ENCODE measurements at regions not wholly inside any gene's neighbourhood (a gene's known extent, or its start where the extent isn't known, plus 50 kb on each side); places are given as distances from the start of the nearest gene placed in this dataset.
"Not testable (repeated sequence)": the region's sequence is repeated elsewhere in the genome, so short reads cannot be mapped to it uniquely, and the experiment has no call there.

DNA sequence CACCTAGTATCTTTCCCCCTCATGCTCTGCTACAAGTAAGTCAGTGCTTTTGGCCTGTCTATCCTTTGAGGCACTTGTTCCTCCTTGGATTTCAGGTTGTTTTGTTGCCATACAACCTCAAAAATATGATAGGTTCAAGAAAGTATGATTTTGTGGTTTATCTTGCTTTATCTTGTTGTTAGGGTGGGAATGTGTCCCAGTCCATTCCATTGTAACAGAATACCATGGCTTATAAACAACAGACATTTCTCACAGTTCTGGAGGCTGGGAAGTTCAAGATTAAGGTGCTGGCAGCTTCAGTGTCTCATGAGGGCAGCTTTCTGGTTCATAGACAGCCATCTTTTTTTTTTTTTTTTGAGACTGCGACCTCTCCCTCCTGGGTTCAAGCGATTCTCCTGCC lies 72.1 kb downstream of the TMEM270 start:
- Histone ChIP-seq H3K36me3 (ENCODE audit: control insufficient read depth, insufficient read depth, low read length) (no peaks in the 10 kb centered on the region), H3K4me3 (ENCODE audit: low read depth, low read length) (no peak overlapping the region), H3K9me3 (ENCODE audit: control insufficient read depth in 2 of 2, low read length in 2 of 2) (no peaks in the 10 kb centered on the region), H3K27me3 (ENCODE audit: control insufficient read depth, insufficient read depth, low read length) (no peaks in the 10 kb centered on the region), H3K4me1 (ENCODE audit: control insufficient read depth, insufficient read depth, low read length, poor library complexity, severe bottlenecking) (no peaks in the 10 kb centered on the region), H3K27ac (ENCODE audit: insufficient read depth, low read length, poor library complexity, severe bottlenecking) (no peak overlapping the region)
- Mint-ChIP-seq H3K27me3 (peaks cover 17% of the 10 kb centered on the region), H3K36me3 (no peaks in the 10 kb centered on the region), H3K4me1 (no peaks in the 10 kb centered on the region), H3K4me3 (no peak overlapping the region), H3K9me3 (peaks cover 0 to 1% (median 0%) of the 10 kb centered on the region in 7 donors), H3K27ac (no peak overlapping the region)
- DNase-seq = no peak
- no peak for ATAC-seq (ENCODE audit: low read depth in 2 of 2)

DNA sequence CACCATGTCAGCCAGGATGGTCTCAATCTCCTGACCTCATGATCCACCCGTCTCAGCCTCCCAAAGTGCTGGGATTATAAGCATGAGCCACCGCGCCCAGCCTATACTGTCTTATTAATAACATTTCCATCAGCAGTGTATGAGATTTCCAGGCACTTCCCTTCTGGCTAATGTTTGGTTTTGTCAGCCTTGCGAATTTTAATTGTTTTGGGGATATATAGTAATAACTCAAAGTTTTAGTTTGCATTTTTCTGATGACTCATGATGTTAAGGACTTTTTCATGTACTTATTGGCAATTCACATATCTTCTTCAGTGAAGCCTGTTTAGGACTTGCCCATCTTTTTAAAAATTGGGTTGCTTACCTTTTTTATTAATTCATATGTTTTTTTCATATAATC lies 76.0 kb downstream of the TMEM270 start:
- ATAC-seq (ENCODE audit: low read depth in 2 of 2) = no peak
- H3K27ac Mint-ChIP-seq = no peak overlapping the region

DNA sequence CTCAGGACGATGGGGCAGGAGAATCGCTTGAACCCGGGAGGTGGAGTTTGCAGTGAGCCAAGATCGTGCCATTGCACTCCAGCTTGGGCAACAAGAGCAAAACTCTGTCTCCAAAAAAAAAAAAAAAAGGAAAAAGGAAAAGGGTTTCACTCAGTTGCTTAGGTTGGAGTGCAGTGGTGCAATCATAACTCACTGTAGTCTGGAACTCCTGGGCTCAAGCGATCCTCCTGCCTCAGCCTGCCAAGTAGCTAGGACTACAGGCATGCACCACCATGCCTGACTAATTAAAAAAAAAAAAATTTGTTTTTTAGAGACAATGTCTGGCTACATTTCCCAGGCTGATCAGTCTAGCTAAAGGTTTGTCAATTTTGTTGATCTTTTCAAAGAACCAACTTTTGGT lies 76.7 kb downstream of the TMEM270 start:
- not testable (repeated sequence) for H3K27me3 ChIP-seq (ENCODE audit: control insufficient read depth, insufficient read depth, low read length); H3K4me1 ChIP-seq (ENCODE audit: control insufficient read depth, insufficient read depth, low read length, poor library complexity, severe bottlenecking); H3K27ac Mint-ChIP-seq; H3K27ac ChIP-seq (ENCODE audit: insufficient read depth, low read length, poor library complexity, severe bottlenecking); H3K4me3 Mint-ChIP-seq; H3K4me3 ChIP-seq (ENCODE audit: low read depth, low read length); H3K36me3 ChIP-seq (ENCODE audit: control insufficient read depth, insufficient read depth, low read length); ATAC-seq (ENCODE audit: low read depth in 2 of 2); H3K4me1 Mint-ChIP-seq; H3K36me3 Mint-ChIP-seq; DNase-seq
- peaks cover 0 to 16% (median 8%) of the 10 kb centered on the region in 7 donors for H3K9me3 Mint-ChIP-seq
- H3K9me3 ChIP-seq (ENCODE audit: control insufficient read depth in 2 of 2, low read length in 2 of 2) = peaks cover 9 to 11% of the 10 kb centered on the region in 2 experiments
- peaks cover 22% of the 10 kb centered on the region for H3K27me3 Mint-ChIP-seq

More for the DNA sequence above, 76.0 kb downstream of the TMEM270 start:
- peaks cover 9 to 11% of the 10 kb centered on the region in 2 experiments for H3K9me3 ChIP-seq (ENCODE audit: control insufficient read depth in 2 of 2, low read length in 2 of 2)
- no peaks in the 10 kb centered on the region for H3K36me3 ChIP-seq (ENCODE audit: control insufficient read depth, insufficient read depth, low read length)
- no peak for DNase-seq
- no peaks in the 10 kb centered on the region for H3K27me3 ChIP-seq (ENCODE audit: control insufficient read depth, insufficient read depth, low read length)
- Mint-ChIP-seq H3K9me3 (peaks cover 0 to 16% (median 8%) of the 10 kb centered on the region in 7 donors), H3K36me3 (no peaks in the 10 kb centered on the region), H3K4me1 (no peaks in the 10 kb centered on the region), H3K27me3 (peaks cover 23% of the 10 kb centered on the region), H3K4me3 (no peak overlapping the region)
- no peaks in the 10 kb centered on the region for H3K4me1 ChIP-seq (ENCODE audit: control insufficient read depth, insufficient read depth, low read length, poor library complexity, severe bottlenecking)
- H3K4me3 ChIP-seq (ENCODE audit: low read depth, low read length) = no peak overlapping the region
- H3K27ac ChIP-seq (ENCODE audit: insufficient read depth, low read length, poor library complexity, severe bottlenecking) = no peak overlapping the region

DNA sequence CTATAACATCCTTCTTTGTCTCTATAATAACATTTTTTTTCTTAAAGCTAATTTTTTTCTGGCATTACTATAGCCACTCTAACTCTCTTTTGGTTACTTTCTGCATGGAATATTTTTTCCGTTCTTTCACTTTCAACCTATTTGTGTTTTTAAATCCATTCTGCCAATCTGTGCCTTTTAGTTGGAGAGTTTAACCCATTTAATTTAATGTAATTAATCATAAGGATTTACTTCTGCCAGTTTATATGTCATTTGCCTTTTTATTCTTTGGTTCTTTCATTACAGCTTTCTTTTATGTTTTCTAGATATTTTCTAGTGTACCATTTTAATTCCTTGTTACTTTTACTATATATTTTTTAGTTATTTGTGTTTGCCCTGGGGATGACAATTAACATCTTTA lies 78.6 kb downstream of the TMEM270 start:
- no peaks in the 10 kb centered on the region for H3K4me1 ChIP-seq (ENCODE audit: control insufficient read depth, insufficient read depth, low read length, poor library complexity, severe bottlenecking)
- no peak overlapping the region for H3K4me3 Mint-ChIP-seq
- no peak for DNase-seq
- H3K4me1 Mint-ChIP-seq = no peaks in the 10 kb centered on the region
- H3K27ac ChIP-seq (ENCODE audit: insufficient read depth, low read length, poor library complexity, severe bottlenecking) = no peak overlapping the region
- H3K36me3 Mint-ChIP-seq = no peaks in the 10 kb centered on the region
- H3K4me3 ChIP-seq (ENCODE audit: low read depth, low read length) = no peak overlapping the region
- peaks cover 22% of the 10 kb centered on the region for H3K27me3 Mint-ChIP-seq
- H3K9me3 ChIP-seq (ENCODE audit: control insufficient read depth in 2 of 2, low read length in 2 of 2) = peaks cover 9 to 11% of the 10 kb centered on the region in 2 experiments
- no peaks in the 10 kb centered on the region for H3K36me3 ChIP-seq (ENCODE audit: control insufficient read depth, insufficient read depth, low read length)
- H3K27ac Mint-ChIP-seq = no peak overlapping the region
- ATAC-seq (ENCODE audit: low read depth in 2 of 2) = no peak
- H3K9me3 Mint-ChIP-seq = peaks cover 0 to 16% (median 8%) of the 10 kb centered on the region in 7 donors
- H3K27me3 ChIP-seq (ENCODE audit: control insufficient read depth, insufficient read depth, low read length) = no peaks in the 10 kb centered on the region

DNA sequence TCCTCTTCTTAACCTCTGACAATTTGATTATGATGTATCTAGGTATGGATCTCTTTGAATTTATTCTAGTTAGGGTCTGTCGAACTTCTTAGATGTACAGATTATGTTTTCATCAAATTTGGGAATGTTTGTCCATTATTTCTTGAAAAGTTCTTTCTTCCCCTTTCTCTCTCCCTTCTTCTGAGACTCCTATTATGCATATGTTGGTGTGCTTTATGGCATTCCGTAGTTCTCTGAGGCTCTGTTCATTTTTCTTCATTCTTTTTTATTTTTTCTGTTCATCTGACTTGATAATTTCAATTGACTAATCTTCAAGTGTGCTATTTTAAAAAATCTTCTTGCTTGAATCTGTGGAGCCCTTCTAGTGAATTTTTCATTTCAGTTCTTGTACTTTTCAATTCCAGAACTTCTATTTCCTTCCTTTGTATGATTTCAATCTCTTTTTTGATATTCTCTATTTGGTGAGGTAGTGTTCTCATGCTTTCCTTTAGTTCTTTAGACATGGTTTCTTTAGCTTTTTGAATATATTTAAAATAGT lies 79.8 kb downstream of the TMEM270 start:
- Mint-ChIP-seq H3K27me3 (peaks cover 21% of the 10 kb centered on the region), H3K4me3 (no peak overlapping the region), H3K27ac (no peak overlapping the region), H3K4me1 (no peaks in the 10 kb centered on the region), H3K36me3 (no peaks in the 10 kb centered on the region), H3K9me3 (peaks cover 0 to 24% (median 12%) of the 10 kb centered on the region in 7 donors)
- Histone ChIP-seq H3K4me1 (ENCODE audit: control insufficient read depth, insufficient read depth, low read length, poor library complexity, severe bottlenecking) (no peaks in the 10 kb centered on the region), H3K27me3 (ENCODE audit: control insufficient read depth, insufficient read depth, low read length) (no peaks in the 10 kb centered on the region), H3K9me3 (ENCODE audit: control insufficient read depth in 2 of 2, low read length in 2 of 2) (peaks cover 16 to 17% of the 10 kb centered on the region in 2 experiments), H3K36me3 (ENCODE audit: control insufficient read depth, insufficient read depth, low read length) (no peaks in the 10 kb centered on the region), H3K4me3 (ENCODE audit: low read depth, low read length) (no peak overlapping the region), H3K27ac (ENCODE audit: insufficient read depth, low read length, poor library complexity, severe bottlenecking) (no peak overlapping the region)
- no peak for DNase-seq
- ATAC-seq (ENCODE audit: low read depth in 2 of 2) = no peak

DNA sequence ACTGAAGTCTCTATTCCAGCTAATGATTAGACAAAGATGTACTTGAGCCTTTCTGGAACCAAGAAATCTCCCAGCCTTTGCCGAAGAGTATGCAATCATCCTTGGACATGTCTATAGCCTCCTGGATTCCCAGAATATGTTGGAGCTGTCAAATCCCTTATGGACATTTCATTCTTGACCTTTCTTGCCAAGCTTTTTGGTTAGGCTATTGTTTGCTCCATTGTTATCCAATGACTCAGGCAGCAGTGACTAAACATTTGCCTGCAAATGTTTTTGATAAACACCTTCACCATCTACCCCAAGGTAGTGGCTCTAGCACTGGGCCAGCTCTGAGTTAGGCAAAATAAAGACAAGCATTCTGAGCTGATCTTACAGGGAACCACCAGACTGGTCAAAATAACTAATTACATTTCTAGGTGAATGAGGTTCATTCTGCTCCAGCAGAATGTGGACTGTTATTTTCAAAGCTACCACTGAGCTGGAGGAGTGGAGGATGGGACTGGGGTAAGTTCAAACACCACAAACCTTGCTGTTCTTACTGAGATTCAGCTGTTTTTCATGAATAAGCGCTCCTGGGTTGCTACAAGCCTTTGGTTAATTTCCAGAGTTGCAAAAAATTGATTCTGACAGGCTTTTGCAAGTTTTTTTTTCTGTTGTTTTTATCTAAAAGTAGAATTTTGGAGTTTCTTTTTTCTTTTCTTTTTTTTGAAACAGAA lies 81.0 kb downstream of the TMEM270 start:
- Histone ChIP-seq H3K9me3 (ENCODE audit: control insufficient read depth in 2 of 2, low read length in 2 of 2) (peaks cover 16 to 17% of the 10 kb centered on the region in 2 experiments), H3K27me3 (ENCODE audit: control insufficient read depth, insufficient read depth, low read length) (no peaks in the 10 kb centered on the region), H3K27ac (ENCODE audit: insufficient read depth, low read length, poor library complexity, severe bottlenecking) (no peak overlapping the region), H3K36me3 (ENCODE audit: control insufficient read depth, insufficient read depth, low read length) (no peaks in the 10 kb centered on the region), H3K4me1 (ENCODE audit: control insufficient read depth, insufficient read depth, low read length, poor library complexity, severe bottlenecking) (no peaks in the 10 kb centered on the region), H3K4me3 (ENCODE audit: low read depth, low read length) (no peak overlapping the region)
- Mint-ChIP-seq H3K9me3 (peaks cover 0 to 27% (median 12%) of the 10 kb centered on the region in 7 donors), H3K4me3 (no peak overlapping the region), H3K27me3 (peaks cover 31% of the 10 kb centered on the region), H3K36me3 (no peaks in the 10 kb centered on the region), H3K27ac (no peak overlapping the region), H3K4me1 (no peaks in the 10 kb centered on the region)
- ATAC-seq (ENCODE audit: low read depth in 2 of 2) (no peak), DNase-seq (no peak)

DNA sequence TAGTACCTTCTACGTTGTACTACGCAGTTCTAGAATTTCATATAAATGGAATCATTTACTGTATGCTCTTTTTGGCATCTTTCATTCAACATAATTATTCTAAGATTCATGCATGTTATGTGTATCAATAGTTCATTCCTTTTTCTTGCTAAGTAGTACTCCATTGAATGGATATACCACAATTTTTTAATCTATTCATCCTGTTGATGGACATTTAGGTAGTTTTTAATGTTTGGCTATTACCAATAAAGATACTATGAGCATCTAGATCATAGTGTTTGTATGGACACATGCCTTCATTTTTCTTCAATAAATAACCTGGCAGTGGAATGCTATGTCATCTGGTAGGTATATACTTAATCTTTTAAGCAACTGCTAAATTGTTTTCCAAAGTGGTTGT lies 83.0 kb upstream of the ELN start:
- ATAC-seq (ENCODE audit: low read depth in 2 of 2) (no peak), DNase-seq (no peak)
- H3K4me3 Mint-ChIP-seq = no peak overlapping the region
- Histone ChIP-seq H3K36me3 (ENCODE audit: control insufficient read depth, insufficient read depth, low read length) (no peaks in the 10 kb centered on the region), H3K4me3 (ENCODE audit: low read depth, low read length) (no peak overlapping the region), H3K27me3 (ENCODE audit: control insufficient read depth, insufficient read depth, low read length) (no peaks in the 10 kb centered on the region), H3K27ac (ENCODE audit: insufficient read depth, low read length, poor library complexity, severe bottlenecking) (no peak overlapping the region), H3K4me1 (ENCODE audit: control insufficient read depth, insufficient read depth, low read length, poor library complexity, severe bottlenecking) (no peaks in the 10 kb centered on the region), H3K9me3 (ENCODE audit: control insufficient read depth in 2 of 2, low read length in 2 of 2) (peaks cover 31 to 33% of the 10 kb centered on the region in 2 experiments)
- H3K27me3 Mint-ChIP-seq = peaks cover 42% of the 10 kb centered on the region
- H3K27ac Mint-ChIP-seq = no peak overlapping the region
- no peaks in the 10 kb centered on the region for H3K4me1 Mint-ChIP-seq
- no peaks in the 10 kb centered on the region for H3K36me3 Mint-ChIP-seq
- H3K9me3 Mint-ChIP-seq = peaks cover 0 to 44% (median 15%) of the 10 kb centered on the region in 7 donors

DNA sequence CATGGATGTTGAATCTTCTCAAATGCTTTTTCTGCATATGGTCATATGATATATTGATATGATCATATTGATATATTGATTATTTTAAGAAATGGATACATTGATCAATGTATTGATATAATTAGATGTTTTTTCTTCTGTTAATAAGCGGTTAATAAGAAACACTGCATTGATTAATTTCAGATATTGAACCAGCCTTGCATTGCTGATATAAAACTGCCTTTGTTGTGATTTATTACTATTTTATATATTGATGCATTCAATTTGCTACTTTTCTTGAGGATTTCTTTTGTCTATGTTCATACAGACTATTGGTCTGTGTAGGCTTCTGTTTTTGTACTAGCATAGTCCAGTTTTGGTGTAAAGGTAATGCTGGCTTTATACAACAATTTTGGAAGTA lies 79.7 kb upstream of the ELN start:
- Histone ChIP-seq H3K27me3 (ENCODE audit: control insufficient read depth, insufficient read depth, low read length) (no peaks in the 10 kb centered on the region), H3K27ac (ENCODE audit: insufficient read depth, low read length, poor library complexity, severe bottlenecking) (no peak overlapping the region), H3K4me1 (ENCODE audit: control insufficient read depth, insufficient read depth, low read length, poor library complexity, severe bottlenecking) (no peaks in the 10 kb centered on the region), H3K9me3 (ENCODE audit: control insufficient read depth in 2 of 2, low read length in 2 of 2) (peaks cover 20 to 28% of the 10 kb centered on the region in 2 experiments), H3K4me3 (ENCODE audit: low read depth, low read length) (no peak overlapping the region), H3K36me3 (ENCODE audit: control insufficient read depth, insufficient read depth, low read length) (no peaks in the 10 kb centered on the region)
- H3K36me3 Mint-ChIP-seq = no peaks in the 10 kb centered on the region
- DNase-seq = no peak
- ATAC-seq (ENCODE audit: low read depth in 2 of 2) = no peak
- H3K9me3 Mint-ChIP-seq = peaks cover 0 to 28% (median 7%) of the 10 kb centered on the region in 7 donors
- no peak overlapping the region for H3K4me3 Mint-ChIP-seq
- peaks cover 37% of the 10 kb centered on the region for H3K27me3 Mint-ChIP-seq
- H3K27ac Mint-ChIP-seq = no peak overlapping the region
- H3K4me1 Mint-ChIP-seq = no peaks in the 10 kb centered on the region
